Testis (tissue), 2 donors: ENCODE measurements at regions not wholly inside any gene's neighbourhood (a gene's known extent, or its start where the extent isn't known, plus 50 kb on each side); places are given as distances from the start of the nearest gene placed in this dataset.

ENCODE experiments used
- CTCF ChIP-seq, 3 experiments: fragments of 450-650 bp in 2 of 3; fragments of 200-600 bp in 1 of 3; sonication (generic) in 1 of 3; IDR thresholded peaks; one replicate each; pipeline ENCODE4 v1.5.1; 2016 to 2019; ENCODE audit warnings: antibody characterized with exemption in 3 of 3, mild to moderate bottlenecking in 2 of 3, moderate library complexity in 1 of 3
- POLR2A ChIP-seq: fragments of 450-650 bp; IDR thresholded peaks from one replicate; pipeline ENCODE4 v1.6.1; 2017; ENCODE audit warnings: antibody characterized with exemption, mild to moderate bottlenecking, moderate library complexity

DNA sequence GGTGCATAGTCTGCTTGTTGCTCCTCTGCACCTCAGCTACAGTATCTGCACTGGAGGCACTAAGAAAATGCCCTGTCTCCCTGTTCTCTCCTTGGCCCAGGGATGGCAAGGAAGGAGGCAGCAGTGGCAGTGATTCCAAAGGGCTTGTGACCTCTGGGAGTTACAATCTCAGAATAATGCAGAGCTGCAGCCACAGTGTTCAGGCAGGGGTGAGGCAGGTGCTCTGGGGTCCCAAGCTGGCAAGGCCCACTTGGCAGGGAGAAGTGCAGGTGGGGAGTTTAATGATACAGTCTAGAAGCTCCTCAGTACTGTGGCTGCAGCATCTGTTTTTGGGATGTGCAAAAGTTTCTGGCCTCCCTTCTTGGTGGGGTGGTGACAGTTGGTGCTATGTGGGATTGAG is 456.4 kb downstream of the CCSER2 start:
- TF ChIP-seq CTCF (IDR thresholded peaks at IDR 0.05) (no peak), POLR2A (no peak)
